ENCODE measurements at regions not wholly inside any gene's neighbourhood (a gene's known extent, or its start where the extent isn't known, plus 50 kb on each side); places are given as distances from the start of the nearest gene placed in this dataset.

GRCh38 chr12:19895246-19896020 lies 456.1 kb downstream of the AEBP2 start:
- DNase-seq (ENCODE audit: low read depth), result no peak
- no peak overlapping the region for H3K4me3 ChIP-seq (ENCODE audit: low read depth, low read length)
- TF ChIP-seq CTCF (IDR thresholded peaks at IDR 0.05; ENCODE audit: insufficient read depth, low read depth, low read length), result no peak

GRCh38 chr12:19896041-19896440 lies 456.7 kb downstream of the AEBP2 start:
- no peak for TF ChIP-seq CTCF (IDR thresholded peaks at IDR 0.05; ENCODE audit: insufficient read depth, low read depth, low read length)

DNA sequence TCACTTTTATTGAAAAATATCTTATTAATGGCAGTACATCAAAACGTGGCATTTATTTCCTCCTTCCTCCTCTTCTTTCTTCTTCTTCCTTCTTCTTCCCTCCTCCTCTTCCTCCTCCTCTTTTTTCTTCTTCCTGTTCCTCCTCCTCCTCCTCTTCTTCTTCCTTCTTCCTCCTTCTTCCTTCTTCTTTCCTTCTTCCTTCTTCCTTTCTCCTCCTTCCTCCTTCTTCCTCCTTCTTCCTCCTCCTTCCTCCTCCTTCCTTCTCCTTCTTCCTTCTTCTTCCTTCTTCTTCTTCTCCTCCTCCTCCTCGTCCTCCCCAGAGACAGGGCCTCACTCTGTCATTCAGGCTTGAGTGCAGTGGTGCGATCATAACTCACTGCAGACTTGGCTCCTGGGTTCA lies 457.2 kb downstream of the AEBP2 start:
- no peak for DNase-seq (ENCODE audit: low read depth)
- TF ChIP-seq CTCF (IDR thresholded peaks at IDR 0.05; ENCODE audit: insufficient read depth, low read depth, low read length), result no peak

More at GRCh38 chr12:19896041-19896440, 456.7 kb downstream of the AEBP2 start:
- no peak overlapping the region for H3K4me3 ChIP-seq (ENCODE audit: low read depth, low read length)
- no peak for DNase-seq (ENCODE audit: low read depth)

DNA sequence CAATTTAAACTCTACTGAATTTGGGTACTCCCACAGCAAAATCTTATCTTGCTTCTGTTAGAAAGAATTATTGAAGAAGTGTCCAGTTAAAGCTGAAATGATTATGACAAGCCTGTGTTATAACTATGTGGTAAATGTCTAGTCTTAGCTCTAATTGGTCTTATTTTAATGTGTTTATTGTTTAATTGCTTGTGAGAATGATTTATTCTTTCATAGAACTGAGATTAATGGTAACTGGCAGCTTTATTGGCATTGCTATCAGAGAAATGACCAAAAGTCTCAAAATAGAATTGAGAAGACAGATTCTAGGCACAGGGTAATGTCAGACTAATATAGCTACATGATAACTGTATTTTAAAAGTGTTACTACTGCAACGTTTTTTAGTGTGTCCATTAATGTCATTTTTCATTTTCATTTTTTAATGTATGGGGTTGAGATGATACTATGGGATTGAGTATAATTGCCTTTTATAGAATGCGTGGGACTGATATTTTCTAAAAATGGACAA lies 458.7 kb downstream of the AEBP2 start:
- TF ChIP-seq CTCF (IDR thresholded peaks at IDR 0.05; ENCODE audit: insufficient read depth, low read depth, low read length), result no peak
- DNase-seq (ENCODE audit: low read depth), result no peak
- no peak overlapping the region for H3K4me3 ChIP-seq (ENCODE audit: low read depth, low read length)

More for the DNA sequence above, 457.2 kb downstream of the AEBP2 start:
- H3K4me3 ChIP-seq (ENCODE audit: low read depth, low read length), result no peak overlapping the region

- no peak for TF ChIP-seq CTCF (IDR thresholded peaks at IDR 0.05; ENCODE audit: insufficient read depth, low read depth, low read length)
- DNase-seq (ENCODE audit: low read depth), result no peak
- no peak overlapping the region for H3K4me3 ChIP-seq (ENCODE audit: low read depth, low read length)
Measured at GRCh38 chr12:19901841-19902240, 462.5 kb downstream of the AEBP2 start.

- no peak for TF ChIP-seq CTCF (IDR thresholded peaks at IDR 0.05; ENCODE audit: insufficient read depth, low read depth, low read length)
- H3K4me3 ChIP-seq (ENCODE audit: low read depth, low read length), result no peak overlapping the region
- DNase-seq (ENCODE audit: low read depth), result no peak
Measured at GRCh38 chr12:19904819-19905218, 463.5 kb upstream of the PDE3A start.

Measured in fibroblast of villous mesenchyme (primary cell).